ENCODE measurements at regions not wholly inside any gene's neighbourhood (a gene's known extent, or its start where the extent isn't known, plus 50 kb on each side); places are given as distances from the start of the nearest gene placed in this dataset.

GRCh38 chr10:84966708-84967441 is 638.5 kb downstream of the CCSER2 start:
- no peak for TF ChIP-seq CTCF (IDR thresholded peaks at IDR 0.05)
- TF ChIP-seq JUN (CRISPR knock-in tag; IDR thresholded peaks at IDR 0.05), result no peak
- no peak for TF ChIP-seq CREB1 (CRISPR knock-in tag; IDR thresholded peaks at IDR 0.05)
- no peak for TF ChIP-seq E2F5 (CRISPR knock-in tag; IDR thresholded peaks at IDR 0.05)
- TF ChIP-seq ERG (CRISPR knock-in tag; IDR thresholded peaks at IDR 0.05), result no peak
- no peak for TF ChIP-seq IRF2 (CRISPR knock-in tag; IDR thresholded peaks at IDR 0.05; ENCODE audit: borderline replicate concordance, low read depth)
- no peak for TF ChIP-seq ZNF425 (CRISPR knock-in tag; conservative IDR thresholded peaks at IDR 0.05)
- TF ChIP-seq GTF2I (CRISPR knock-in tag; conservative IDR thresholded peaks at IDR 0.05), result no peak

Measured in WTC11 (cell line).